Mesothelial cell of epicardium (in vitro differentiated cells): ENCODE measurements at regions not wholly inside any gene's neighbourhood (a gene's known extent, or its start where the extent isn't known, plus 50 kb on each side); places are given as distances from the start of the nearest gene placed in this dataset.

Experiments used
- DNase-seq, 2 experiments: peaks; one replicate each; pipeline ENCODE4 v3.0.0; 2021; ENCODE audit warnings: low spot score in 2 of 2; ENCODE audit not compliant: unreplicated experiment in 2 of 2
- H3K27ac Mint-ChIP-seq: 2 replicates; pipeline ENCODE4 v1.8.0; 2021; ENCODE audit warnings: mixed read lengths
- H3K27me3 Mint-ChIP-seq: 2 replicates; pipeline ENCODE4 v1.8.0; 2021; ENCODE audit warnings: low read depth, mixed read lengths
- H3K36me3 Mint-ChIP-seq: 2 replicates; pipeline ENCODE4 v1.8.0; 2021; ENCODE audit warnings: mixed read lengths
- H3K4me1 Mint-ChIP-seq: 2 replicates; pipeline ENCODE4 v1.8.0; 2021; ENCODE audit warnings: mixed read lengths
- H3K4me3 Mint-ChIP-seq: 2 replicates; pipeline ENCODE4 v1.8.0; 2021; ENCODE audit warnings: mild to moderate bottlenecking, moderate library complexity, mixed read lengths
- H3K9me3 Mint-ChIP-seq: 2 replicates; pipeline ENCODE4 v1.8.0; 2021; ENCODE audit warnings: mixed read lengths
- TF ChIP-seq, protein P1 (sequence below): fragments of 200-600 bp; sonication (generic); IDR thresholded peaks from one replicate; pipeline ENCODE4 v1.5.0; 2021; ENCODE audit warnings: antibody characterized with exemption; ENCODE audit not compliant: unreplicated experiment

GRCh38 chr2:11054783-11055678 lies 100.2 kb upstream of the SLC66A3 start:
- Mint-ChIP-seq H3K9me3 (no peaks in the 10 kb centered on the region), H3K27ac (no peak overlapping the region), H3K4me1 (peaks cover 14% of the 10 kb centered on the region), H3K27me3 (peaks cover 15% of the 10 kb centered on the region), H3K4me3 (no peak overlapping the region), H3K36me3 (no peaks in the 10 kb centered on the region)
- DNase-seq: no peak
- TF ChIP-seq, protein P1, sequence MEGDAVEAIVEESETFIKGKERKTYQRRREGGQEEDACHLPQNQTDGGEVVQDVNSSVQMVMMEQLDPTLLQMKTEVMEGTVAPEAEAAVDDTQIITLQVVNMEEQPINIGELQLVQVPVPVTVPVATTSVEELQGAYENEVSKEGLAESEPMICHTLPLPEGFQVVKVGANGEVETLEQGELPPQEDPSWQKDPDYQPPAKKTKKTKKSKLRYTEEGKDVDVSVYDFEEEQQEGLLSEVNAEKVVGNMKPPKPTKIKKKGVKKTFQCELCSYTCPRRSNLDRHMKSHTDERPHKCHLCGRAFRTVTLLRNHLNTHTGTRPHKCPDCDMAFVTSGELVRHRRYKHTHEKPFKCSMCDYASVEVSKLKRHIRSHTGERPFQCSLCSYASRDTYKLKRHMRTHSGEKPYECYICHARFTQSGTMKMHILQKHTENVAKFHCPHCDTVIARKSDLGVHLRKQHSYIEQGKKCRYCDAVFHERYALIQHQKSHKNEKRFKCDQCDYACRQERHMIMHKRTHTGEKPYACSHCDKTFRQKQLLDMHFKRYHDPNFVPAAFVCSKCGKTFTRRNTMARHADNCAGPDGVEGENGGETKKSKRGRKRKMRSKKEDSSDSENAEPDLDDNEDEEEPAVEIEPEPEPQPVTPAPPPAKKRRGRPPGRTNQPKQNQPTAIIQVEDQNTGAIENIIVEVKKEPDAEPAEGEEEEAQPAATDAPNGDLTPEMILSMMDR: no peak

GRCh38 chr2:11055679-11056215 lies 99.5 kb upstream of the SLC66A3 start:
- DNase-seq: no peak
- TF ChIP-seq, protein P1: no peak

DNA sequence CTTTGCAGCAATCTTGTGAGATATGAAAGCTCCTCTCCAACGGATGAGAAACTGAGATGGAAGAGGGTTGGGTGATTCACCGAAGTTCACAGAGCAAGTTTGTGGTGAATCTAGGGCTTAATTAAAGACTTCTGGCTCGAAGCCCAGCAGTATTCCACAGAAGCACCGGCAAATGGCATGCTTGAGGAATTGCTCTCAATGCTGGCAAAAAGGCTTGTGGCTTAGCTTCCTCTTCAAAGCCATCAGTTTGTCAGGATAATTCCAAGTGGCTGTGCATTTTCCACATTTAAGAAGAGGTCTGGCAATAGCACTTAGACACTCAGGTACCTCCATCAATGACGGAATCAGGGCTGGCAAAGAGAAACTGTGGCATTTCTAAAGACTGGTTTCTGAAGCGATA lies 98.7 kb upstream of the SLC66A3 start:
- H3K27me3 Mint-ChIP-seq: peaks cover 22% of the 10 kb centered on the region
- DNase-seq: no peak
- H3K4me1 Mint-ChIP-seq: peaks cover 14% of the 10 kb centered on the region
- TF ChIP-seq, protein P1: no peak
- H3K9me3 Mint-ChIP-seq: peaks cover 11% of the 10 kb centered on the region
- no peak overlapping the region for H3K4me3 Mint-ChIP-seq
- no peak overlapping the region for H3K27ac Mint-ChIP-seq
- no peaks in the 10 kb centered on the region for H3K36me3 Mint-ChIP-seq

More at GRCh38 chr2:11055679-11056215, 99.5 kb upstream of the SLC66A3 start:
- H3K4me1 Mint-ChIP-seq: peaks cover 14% of the 10 kb centered on the region
- no peak overlapping the region for H3K4me3 Mint-ChIP-seq
- no peak overlapping the region for H3K27ac Mint-ChIP-seq
- H3K27me3 Mint-ChIP-seq: peaks cover 20% of the 10 kb centered on the region
- H3K9me3 Mint-ChIP-seq: peaks cover 6% of the 10 kb centered on the region
- no peaks in the 10 kb centered on the region for H3K36me3 Mint-ChIP-seq

DNA sequence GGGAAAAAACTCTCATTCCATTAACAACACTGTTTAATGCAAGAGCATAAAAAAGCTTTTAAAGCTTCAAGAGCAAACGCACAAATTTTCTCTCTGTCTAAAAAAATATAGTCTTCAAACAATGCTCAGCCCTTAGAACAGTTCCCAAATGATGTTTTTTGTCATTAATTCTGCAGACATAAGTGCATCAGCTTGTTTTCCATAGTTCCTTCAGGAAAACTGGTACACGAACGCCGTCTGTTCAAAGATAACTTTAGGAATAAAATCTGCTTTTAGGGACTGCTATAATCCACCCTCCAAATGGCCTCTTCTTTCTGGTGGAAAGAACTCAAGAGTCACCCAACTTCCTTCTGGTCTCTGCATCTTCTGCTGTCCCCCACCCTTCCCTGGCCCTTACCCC lies 98.2 kb upstream of the SLC66A3 start:
- TF ChIP-seq, protein P1: no peak
- Mint-ChIP-seq H3K9me3 (peaks cover 13% of the 10 kb centered on the region), H3K4me1 (peaks cover 14% of the 10 kb centered on the region), H3K27me3 (peaks cover 22% of the 10 kb centered on the region), H3K36me3 (no peaks in the 10 kb centered on the region), H3K4me3 (no peak overlapping the region), H3K27ac (no peak overlapping the region)
- DNase-seq: no peak

GRCh38 chr2:11058129-11058528 lies 97.1 kb upstream of the SLC66A3 start:
- TF ChIP-seq, protein P1: no peak
- Mint-ChIP-seq H3K27ac (no peak overlapping the region), H3K27me3 (peaks cover 22% of the 10 kb centered on the region), H3K4me3 (no peak overlapping the region), H3K4me1 (peaks cover 14% of the 10 kb centered on the region), H3K9me3 (peaks cover 19% of the 10 kb centered on the region), H3K36me3 (no peaks in the 10 kb centered on the region)
- DNase-seq: no peak
